K562 (cell line): ENCODE measurements at regions not wholly inside any gene's neighbourhood (a gene's known extent, or its start where the extent isn't known, plus 50 kb on each side); places are given as distances from the start of the nearest gene placed in this dataset.

ENCODE experiments used
- CBX8 ChIP-seq: fragments of 200-600 bp; sonication (generic); IDR thresholded peaks from 2 replicates; pipeline ENCODE4 v1.6.1; 2012; ENCODE audit warnings: borderline replicate concordance, mixed run types, low read depth, mild to moderate bottlenecking, moderate library complexity, mixed read lengths, low read length, control low read depth, inconsistent platforms; ENCODE audit not compliant: poor library complexity, severe bottlenecking; ENCODE audit errors: extremely low read depth
- EWSR1 ChIP-seq: fragments of 450-650 bp; IDR thresholded peaks from 2 replicates; pipeline ENCODE4 v1.6.1; 2018; ENCODE audit warnings: borderline replicate concordance, mild to moderate bottlenecking, low read depth, moderate library complexity; ENCODE audit not compliant: partially characterized antibody
- FOXJ3 ChIP-seq: sonication (generic); formaldehyde crosslinking; IDR thresholded peaks from 2 replicates; pipeline ENCODE4 v1.4.0; 2020; ENCODE audit warnings: mild to moderate bottlenecking, missing genetic modification reagents
- HIVEP1 ChIP-seq: fragments of 250-450 bp; sonication (Bioruptor Pico); IDR thresholded peaks from 2 replicates; pipeline ENCODE4 v1.4.0; 2020; ENCODE audit warnings: mild to moderate bottlenecking
- PHTF2 ChIP-seq: fragments of 250-450 bp; sonication (Bioruptor Pico); IDR thresholded peaks from 2 replicates; pipeline ENCODE4 v1.5.0; 2021; ENCODE audit warnings: mild to moderate bottlenecking
- SIRT6 ChIP-seq: IDR thresholded peaks from one replicate; pipeline ENCODE4 v1.6.1; 2012; ENCODE audit warnings: low read depth, mild to moderate bottlenecking, control low read depth, inconsistent platforms, low read length, moderate library complexity
- THAP7 ChIP-seq: fragments of 250-450 bp; sonication (Bioruptor Pico); IDR thresholded peaks from 2 replicates; pipeline ENCODE4 v1.5.0; 2021
- TSHZ1 ChIP-seq: fragments of 250-450 bp; sonication (Bioruptor Pico); IDR thresholded peaks from 2 replicates; pipeline ENCODE4 v1.4.0; 2020; ENCODE audit warnings: mild to moderate bottlenecking, moderate library complexity
- ZNF143 ChIP-seq: sonication (generic); formaldehyde crosslinking; IDR thresholded peaks from 2 replicates; pipeline ENCODE4 v1.9.0; 2022; ENCODE audit warnings: mild to moderate bottlenecking, missing genetic modification reagents
- ZNF282 ChIP-seq: sonication (generic); formaldehyde crosslinking; IDR thresholded peaks from 2 replicates; pipeline ENCODE4 v1.8.1; 2023; ENCODE audit warnings: missing genetic modification reagents
- ZSCAN29 ChIP-seq: fragments of 450-650 bp; IDR thresholded peaks from 2 replicates; pipeline ENCODE4 v1.6.1; 2017

- TF ChIP-seq ZSCAN29 = no peak
- no peak for TF ChIP-seq CBX8
- TF ChIP-seq SIRT6 = no peak
- TF ChIP-seq THAP7 (CRISPR knock-in tag) = no peak
- TF ChIP-seq FOXJ3 (CRISPR knock-in tag) = no peak
- TF ChIP-seq ZNF282 (CRISPR knock-in tag) = no peak
- no peak for TF ChIP-seq TSHZ1
- TF ChIP-seq ZNF143 = no peak
- no peak for TF ChIP-seq PHTF2 (CRISPR knock-in tag)
- no peak for TF ChIP-seq HIVEP1 (CRISPR knock-in tag)
- no peak for TF ChIP-seq EWSR1
- TF ChIP-seq, all 486 proteins: peak for 0
Observed at GRCh38 chr5:104363567-104363966, 801.0 kb upstream of the NUDT12 start (continued).
